G401 (cell line): ENCODE measurements at regions not wholly inside any gene's neighbourhood (a gene's known extent, or its start where the extent isn't known, plus 50 kb on each side); places are given as distances from the start of the nearest gene placed in this dataset.
"Not testable (repeated sequence)": the region's sequence is repeated elsewhere in the genome, so short reads cannot be mapped to it uniquely, and the experiment has no call there.

Experiments
- DNase-seq: peaks from one replicate; pipeline ENCODE4 v3.0.0-alpha.2; 2015; ENCODE audit warnings: low spot score
- in situ Hi-C: cut with HindIII; loops from 2 replicates; pipeline ENCODE4 v1.10.0; 2016; ENCODE audit warnings: low sequenced_read_pairs, mixed read lengths

- in situ Hi-C loops, result no loop called here
- DNase-seq, result no peak
These were observed 682.3 kb upstream of the ST8SIA4 start for GRCh38 chr5:101585366-101585765.

- in situ Hi-C loops, result no loop called here
- no peak for DNase-seq
These were observed 677.5 kb upstream of the ST8SIA4 start for GRCh38 chr5:101580591-101580990.

- no peak for DNase-seq
- in situ Hi-C loops, result no loop called here
These were observed 670.9 kb upstream of the ST8SIA4 start for GRCh38 chr5:101574017-101574416.

GRCh38 chr5:101561018-101561417 lies 657.9 kb upstream of the ST8SIA4 start:
- in situ Hi-C loops, result no loop called here
- DNase-seq, result no peak

- no peak for DNase-seq
- in situ Hi-C loops, result no loop called here
These were observed 640.7 kb upstream of the ST8SIA4 start for GRCh38 chr5:101543780-101544179.

- DNase-seq, result no peak
- in situ Hi-C loops, result no loop called here
These were observed 636.2 kb upstream of the ST8SIA4 start for GRCh38 chr5:101539315-101539714.

- in situ Hi-C loops, result no loop called here
These were observed 632.5 kb upstream of the ST8SIA4 start for GRCh38 chr5:101535626-101536025.

GRCh38 chr5:101534491-101535110 lies 631.5 kb upstream of the ST8SIA4 start:
- in situ Hi-C loops, result no loop called here
- DNase-seq, result no peak

More at GRCh38 chr5:101535626-101536025, 632.5 kb upstream of the ST8SIA4 start:
- no peak for DNase-seq

GRCh38 chr5:101532430-101532829 lies 629.3 kb upstream of the ST8SIA4 start:
- DNase-seq, result no peak
- in situ Hi-C loops, result no loop called here

- in situ Hi-C loops, result no loop called here
These were observed 627.9 kb upstream of the ST8SIA4 start for GRCh38 chr5:101531026-101531425.

GRCh38 chr5:101529094-101529493 lies 626.0 kb upstream of the ST8SIA4 start:
- in situ Hi-C loops, DNase-seq: not testable (repeated sequence)

More at GRCh38 chr5:101531026-101531425, 627.9 kb upstream of the ST8SIA4 start:
- DNase-seq, result no peak

- in situ Hi-C loops, result no loop called here
- DNase-seq, result no peak
These were observed 617.3 kb upstream of the ST8SIA4 start for GRCh38 chr5:101520417-101520816.

GRCh38 chr5:101517795-101518194 lies 614.7 kb upstream of the ST8SIA4 start:
- peak; percentile 6 for DNase-seq
- in situ Hi-C loops, result no loop called here

GRCh38 chr5:101515721-101516120 lies 612.6 kb upstream of the ST8SIA4 start:
- DNase-seq, result no peak
- in situ Hi-C loops, result no loop called here

- DNase-seq, result no peak
- in situ Hi-C loops, result no loop called here
These were observed 602.9 kb upstream of the ST8SIA4 start for GRCh38 chr5:101505891-101506570.

- DNase-seq, result no peak
- in situ Hi-C loops, result no loop called here
These were observed 579.8 kb upstream of the ST8SIA4 start for GRCh38 chr5:101482931-101483330.

- no peak for DNase-seq
- in situ Hi-C loops, result no loop called here
These were observed 570.4 kb upstream of the ST8SIA4 start for GRCh38 chr5:101473483-101473882.

- in situ Hi-C loops, result no loop called here
- DNase-seq, result no peak
These were observed 558.4 kb upstream of the ST8SIA4 start for GRCh38 chr5:101461455-101461854.

- in situ Hi-C loops, result no loop called here
These were observed 555.5 kb upstream of the ST8SIA4 start for GRCh38 chr5:101458587-101458986.

GRCh38 chr5:101455851-101456250 lies 552.8 kb upstream of the ST8SIA4 start:
- in situ Hi-C loops, result no loop called here
- DNase-seq, result no peak

More at GRCh38 chr5:101458587-101458986, 555.5 kb upstream of the ST8SIA4 start:
- no peak for DNase-seq

- in situ Hi-C loops, result no loop called here
- DNase-seq, result no peak
These were observed 552.0 kb upstream of the ST8SIA4 start for GRCh38 chr5:101455048-101455447.
